ENCODE measurements at regions not wholly inside any gene's neighbourhood (a gene's known extent, or its start where the extent isn't known, plus 50 kb on each side); places are given as distances from the start of the nearest gene placed in this dataset.
"Not testable (repeated sequence)": the region's sequence is repeated elsewhere in the genome, so short reads cannot be mapped to it uniquely, and the experiment has no call there.

GRCh38 chr2:84137034-84137433, 322.0 kb downstream of the SUCLG1 start:
- DNase-seq (ENCODE audit: low spot score) = no peak

GRCh38 chr2:84132370-84132769, 326.7 kb downstream of the SUCLG1 start:
- DNase-seq (ENCODE audit: low spot score) = no peak

GRCh38 chr2:84131278-84131830, 327.7 kb downstream of the SUCLG1 start:
- DNase-seq (ENCODE audit: low spot score) = no peak

GRCh38 chr2:84129018-84129417, 330.1 kb downstream of the SUCLG1 start:
- DNase-seq (ENCODE audit: low spot score) = no peak

GRCh38 chr2:84127812-84128211, 331.3 kb downstream of the SUCLG1 start:
- DNase-seq (ENCODE audit: low spot score) = not testable (repeated sequence)

- no peak for DNase-seq (ENCODE audit: low spot score)
Measured at GRCh38 chr2:84126530-84126929, 332.6 kb downstream of the SUCLG1 start.

GRCh38 chr2:84126084-84126483, 333.0 kb downstream of the SUCLG1 start:
- DNase-seq (ENCODE audit: low spot score) = no peak

- no peak for DNase-seq (ENCODE audit: low spot score)
Measured at GRCh38 chr2:84116143-84116542, 342.9 kb downstream of the SUCLG1 start.

- DNase-seq (ENCODE audit: low spot score) = no peak
Measured at GRCh38 chr2:84115173-84115857, 343.8 kb downstream of the SUCLG1 start.

GRCh38 chr2:84103816-84104527, 355.1 kb downstream of the SUCLG1 start:
- not testable (repeated sequence) for DNase-seq (ENCODE audit: low spot score)

GRCh38 chr2:84102274-84102673, 356.8 kb downstream of the SUCLG1 start:
- DNase-seq (ENCODE audit: low spot score) = no peak

GRCh38 chr2:84088656-84089055, 370.4 kb downstream of the SUCLG1 start:
- DNase-seq (ENCODE audit: low spot score) = no peak

- DNase-seq (ENCODE audit: low spot score) = no peak
Measured at GRCh38 chr2:84085562-84085961, 373.5 kb downstream of the SUCLG1 start.

GRCh38 chr2:84084856-84085255, 374.2 kb downstream of the SUCLG1 start:
- DNase-seq (ENCODE audit: low spot score) = no peak

GRCh38 chr2:84083984-84084383, 375.1 kb downstream of the SUCLG1 start:
- DNase-seq (ENCODE audit: low spot score) = no peak

- DNase-seq (ENCODE audit: low spot score) = no peak
Measured at GRCh38 chr2:84078471-84078870, 380.6 kb downstream of the SUCLG1 start.

- peak; percentile 37 for DNase-seq (ENCODE audit: low spot score)
Measured at GRCh38 chr2:84077496-84077895, 381.6 kb downstream of the SUCLG1 start.

GRCh38 chr2:84071050-84071449, 388.0 kb downstream of the SUCLG1 start:
- DNase-seq (ENCODE audit: low spot score) = no peak

GRCh38 chr2:84065857-84066256, 393.2 kb downstream of the SUCLG1 start:
- DNase-seq (ENCODE audit: low spot score) = no peak

GRCh38 chr2:84057917-84058560, 401.0 kb downstream of the SUCLG1 start:
- DNase-seq (ENCODE audit: low spot score) = no peak

- DNase-seq (ENCODE audit: low spot score) = no peak
Measured at GRCh38 chr2:84055816-84056215, 403.3 kb downstream of the SUCLG1 start.

GRCh38 chr2:84054577-84054976, 404.5 kb downstream of the SUCLG1 start:
- not testable (repeated sequence) for DNase-seq (ENCODE audit: low spot score)

- no peak for DNase-seq (ENCODE audit: low spot score)
Measured at GRCh38 chr2:84052913-84053312, 406.2 kb downstream of the SUCLG1 start.
